Posterior vena cava (tissue), 2 donors: ENCODE measurements at regions not wholly inside any gene's neighbourhood (a gene's known extent, or its start where the extent isn't known, plus 50 kb on each side); places are given as distances from the start of the nearest gene placed in this dataset.

Experiments used
- DNase-seq: peaks from one replicate; pipeline ENCODE4 v3.0.0-alpha.2; 2020; ENCODE audit warnings: low spot score
- intact Hi-C, 2 donors: fragments of 100-400 bp; cut with DNase I; formaldehyde crosslinking; loops; one replicate each; pipeline versions ENCODE4 v1.14.1 to v1.14.2; 2022 to 2023
- donor health status: DM: yes; HTN: yes; CAD: no.
- donor health status: DM: yes; HTN: yes; CAD: no.

DNA sequence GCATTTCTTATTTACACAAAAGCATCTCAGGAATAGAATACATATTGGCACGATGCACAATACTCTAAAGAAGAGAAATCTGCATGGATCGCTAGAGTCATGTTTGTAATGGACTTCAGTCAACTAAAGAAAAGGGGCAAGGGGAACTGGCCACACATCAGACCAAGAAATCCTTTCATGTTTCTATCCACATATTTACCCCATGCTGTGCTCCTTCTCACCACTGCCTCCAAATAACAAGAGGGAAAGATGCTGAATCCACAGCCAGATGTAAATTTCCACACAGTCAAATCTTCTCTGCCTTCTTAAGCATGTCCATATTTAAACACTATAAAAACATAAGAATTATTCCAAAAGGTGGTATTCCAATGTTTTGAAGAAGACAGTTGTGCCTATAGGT, 67.6 kb downstream of the COX18 start:
- DNase-seq, result no peak
- intact Hi-C loops, result no loop called here

DNA sequence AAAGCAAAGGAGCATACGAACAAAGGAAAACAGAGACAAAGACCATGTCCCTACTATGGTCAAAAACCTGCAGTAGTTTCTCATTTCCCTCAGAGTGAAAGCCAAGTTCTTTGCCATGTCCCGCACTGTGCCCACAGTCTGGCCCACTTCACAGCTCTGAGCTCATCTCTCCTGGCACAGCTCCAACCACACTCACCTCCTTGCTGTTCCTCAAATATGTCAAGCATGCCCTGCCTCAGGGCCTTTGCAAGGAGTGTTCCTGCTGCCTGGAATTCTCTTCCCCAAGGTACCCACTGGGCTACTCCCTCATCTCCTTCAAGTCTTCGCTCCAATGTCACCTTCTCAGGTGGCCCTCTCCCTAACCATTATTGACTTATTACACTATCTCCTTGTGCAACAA, 72.1 kb downstream of the COX18 start:
- intact Hi-C loops, result no loop called here
- no peak for DNase-seq

DNA sequence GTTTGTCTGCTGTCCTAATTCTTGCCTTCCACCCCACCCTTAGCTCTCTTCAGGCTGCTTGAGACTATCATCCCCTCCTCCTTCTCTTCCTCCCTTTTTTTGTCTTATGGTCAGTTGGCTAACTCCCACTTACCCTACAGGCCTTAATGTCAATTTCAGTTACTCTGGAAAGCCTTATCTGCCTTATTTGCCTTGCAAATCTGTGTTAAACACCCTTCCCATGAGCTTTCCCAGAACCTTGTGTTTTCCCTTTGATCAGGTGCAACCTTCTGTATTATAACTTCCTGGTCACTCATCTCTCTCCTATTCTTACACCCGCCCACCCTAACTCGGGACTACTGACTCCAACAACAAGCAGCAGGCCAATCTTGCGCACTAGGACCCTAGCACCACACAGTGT, 74.8 kb downstream of the COX18 start:
- intact Hi-C loops, result no loop called here
- no peak for DNase-seq

DNA sequence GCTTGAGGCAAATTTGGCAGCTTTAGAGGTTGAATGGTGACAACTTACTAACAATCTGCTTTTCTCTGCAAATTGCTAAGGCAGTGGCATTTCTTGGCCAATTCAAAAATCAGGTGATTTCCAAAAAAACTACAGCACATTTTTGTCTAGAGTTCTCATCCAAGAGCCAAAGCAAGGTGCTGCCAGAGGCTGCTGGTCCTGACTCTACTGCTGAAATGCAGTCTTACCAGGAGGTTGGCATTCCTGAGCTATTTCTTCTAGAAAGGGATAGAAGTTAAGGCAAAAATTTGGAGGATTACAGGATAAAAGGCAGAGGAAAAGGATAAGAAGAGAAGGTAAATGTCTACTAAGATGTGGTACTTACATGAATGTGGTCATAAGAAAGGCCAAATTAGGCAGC, 75.6 kb downstream of the COX18 start:
- no peak for DNase-seq
- intact Hi-C loops, result no loop called here

DNA sequence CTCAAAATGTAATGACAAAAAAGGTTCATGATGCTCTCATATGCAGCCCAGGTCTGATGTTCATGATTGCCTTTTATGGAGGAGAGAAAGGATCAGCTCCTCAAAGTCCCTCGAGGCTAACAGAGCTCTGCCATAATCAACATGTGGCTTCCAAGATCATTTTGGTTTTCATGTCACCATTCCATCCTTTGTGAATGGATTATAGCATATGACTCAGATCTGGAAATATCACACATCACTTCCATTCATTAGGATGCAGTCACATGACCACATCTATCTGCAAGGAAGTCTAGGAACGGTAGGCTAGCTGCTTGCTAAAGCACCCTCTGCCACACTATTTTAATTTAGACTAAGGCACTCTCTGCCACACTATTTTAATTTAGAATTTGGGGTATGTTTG, 77.6 kb downstream of the COX18 start:
- intact Hi-C loops, result no loop called here

DNA sequence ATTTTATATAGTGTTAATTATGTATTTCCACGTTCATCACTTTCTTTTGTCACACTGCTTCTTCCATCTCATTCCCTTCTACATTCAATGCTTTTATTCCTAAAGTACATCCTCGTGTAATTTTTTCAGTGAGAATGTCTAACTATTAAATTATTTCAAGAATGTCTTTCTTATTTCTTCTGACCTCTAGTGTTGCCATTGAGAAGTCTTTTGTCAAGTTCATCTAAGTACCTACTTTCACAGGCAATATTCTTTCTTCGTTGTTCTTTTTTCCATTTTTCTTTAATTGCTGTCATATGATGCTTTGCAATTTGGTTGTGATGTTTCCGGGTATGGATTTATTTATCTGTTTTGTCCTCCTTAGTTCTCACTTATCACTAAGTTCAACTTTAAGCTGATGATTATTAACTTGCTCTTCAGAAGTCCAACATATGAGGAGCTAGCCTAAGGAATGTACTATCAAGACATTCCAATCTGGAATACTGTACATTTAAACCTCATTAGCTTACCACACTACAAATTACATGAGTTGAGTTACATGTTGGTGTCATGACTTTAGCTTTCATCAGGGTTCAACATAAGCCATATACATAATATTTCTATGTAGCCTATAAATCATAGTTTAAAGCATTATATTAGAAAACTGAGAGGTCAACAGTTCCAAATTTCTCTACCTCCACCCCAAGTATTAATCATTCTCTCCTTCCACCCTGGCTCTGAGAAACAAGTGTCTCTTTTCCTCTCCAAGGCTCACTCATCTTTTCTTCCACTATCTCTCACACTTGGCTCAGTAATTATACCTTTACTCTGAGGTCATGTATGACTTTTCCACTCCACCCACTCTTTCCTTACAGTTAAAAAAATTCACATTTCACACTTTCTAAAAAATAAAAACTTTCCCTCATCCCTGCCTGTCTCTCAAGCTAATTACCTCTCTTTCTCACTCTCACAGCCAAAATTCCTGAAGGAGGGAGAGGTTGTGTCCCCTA, 81.5 kb downstream of the COX18 start:
- intact Hi-C loops, result no loop called here
- no peak for DNase-seq

More for the DNA sequence above, 77.6 kb downstream of the COX18 start:
- no peak for DNase-seq

DNA sequence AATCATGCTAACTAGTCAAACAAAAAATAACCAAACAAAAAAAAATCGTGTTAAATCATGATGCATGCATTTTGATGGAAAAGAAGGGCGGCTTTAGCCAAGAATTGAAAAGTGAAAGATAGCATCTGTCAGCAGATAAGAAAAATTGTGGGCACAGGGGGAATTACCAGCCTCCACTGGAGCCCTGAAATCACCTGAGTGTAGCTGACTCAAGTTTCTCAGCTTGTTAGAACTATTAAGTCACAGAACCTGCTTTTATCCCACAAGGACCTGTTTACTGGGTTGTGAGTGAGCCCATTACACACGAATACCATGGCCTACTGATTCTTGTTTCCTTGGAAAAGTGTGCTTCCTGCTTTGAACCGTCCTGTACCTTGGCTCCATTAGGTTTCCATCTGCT, 85.2 kb downstream of the COX18 start:
- DNase-seq, result no peak
- intact Hi-C loops, result no loop called here

DNA sequence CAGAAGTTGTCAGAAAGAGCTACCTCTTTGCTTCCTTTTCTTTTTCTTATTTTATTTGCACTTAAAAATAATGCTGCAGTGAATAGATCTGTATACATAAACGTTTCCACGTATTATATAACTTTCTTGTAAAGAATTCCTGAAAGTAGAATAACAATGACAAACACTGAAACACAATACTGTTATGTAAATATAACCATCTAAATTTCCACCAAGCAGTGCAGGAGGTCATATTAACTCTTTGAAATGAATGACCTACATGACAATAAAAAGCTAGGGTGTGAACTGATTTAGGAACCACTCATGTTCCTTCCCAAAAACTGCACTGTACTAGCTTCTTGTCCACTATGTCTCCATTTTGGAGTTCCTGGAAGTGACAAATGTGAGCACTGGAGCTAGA, 85.8 kb downstream of the COX18 start:
- DNase-seq, result no peak
- intact Hi-C loops, result no loop called here

DNA sequence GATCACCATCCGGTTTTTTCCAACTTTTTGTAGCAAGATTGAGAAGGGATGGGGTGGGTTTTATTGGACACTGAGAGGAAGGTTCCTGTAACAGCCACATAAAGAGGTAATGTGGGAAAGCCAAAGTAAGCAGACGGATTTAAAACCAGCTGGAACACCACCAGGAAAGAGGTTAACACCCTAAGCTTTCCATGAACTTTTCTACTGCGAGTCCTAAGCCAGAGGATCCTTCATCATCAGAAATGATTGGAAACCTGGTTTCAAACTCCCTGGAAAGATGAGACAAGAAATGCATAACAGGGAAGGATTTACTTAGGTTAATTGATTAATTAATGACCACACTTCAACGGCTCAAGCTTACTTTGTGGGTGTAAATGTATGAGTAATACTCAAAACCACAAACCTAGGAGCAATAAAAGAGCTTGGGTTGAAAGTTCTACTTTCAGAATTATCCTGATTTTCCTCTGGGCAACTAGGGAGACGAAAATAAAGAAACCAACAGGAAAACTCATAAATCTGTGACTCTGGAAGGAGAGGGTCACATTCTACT, 91.5 kb downstream of the COX18 start:
- DNase-seq, result no peak
- intact Hi-C loops, result no loop called here

DNA sequence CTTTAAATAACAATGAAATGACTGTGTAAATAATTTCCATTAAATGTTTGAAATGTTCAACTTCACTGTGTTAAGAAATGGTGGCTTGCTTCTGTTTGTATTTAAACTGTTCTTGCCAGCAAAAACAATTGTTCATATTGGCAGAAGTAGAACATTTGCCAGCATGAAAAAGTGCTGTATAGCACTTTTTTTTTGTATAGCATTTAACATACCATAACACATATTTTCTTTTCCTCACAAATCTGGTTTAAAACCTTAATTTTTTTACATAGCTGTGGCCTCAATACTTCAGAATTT, 94.1 kb downstream of the COX18 start:
- intact Hi-C loops, result no loop called here
- no peak for DNase-seq

DNA sequence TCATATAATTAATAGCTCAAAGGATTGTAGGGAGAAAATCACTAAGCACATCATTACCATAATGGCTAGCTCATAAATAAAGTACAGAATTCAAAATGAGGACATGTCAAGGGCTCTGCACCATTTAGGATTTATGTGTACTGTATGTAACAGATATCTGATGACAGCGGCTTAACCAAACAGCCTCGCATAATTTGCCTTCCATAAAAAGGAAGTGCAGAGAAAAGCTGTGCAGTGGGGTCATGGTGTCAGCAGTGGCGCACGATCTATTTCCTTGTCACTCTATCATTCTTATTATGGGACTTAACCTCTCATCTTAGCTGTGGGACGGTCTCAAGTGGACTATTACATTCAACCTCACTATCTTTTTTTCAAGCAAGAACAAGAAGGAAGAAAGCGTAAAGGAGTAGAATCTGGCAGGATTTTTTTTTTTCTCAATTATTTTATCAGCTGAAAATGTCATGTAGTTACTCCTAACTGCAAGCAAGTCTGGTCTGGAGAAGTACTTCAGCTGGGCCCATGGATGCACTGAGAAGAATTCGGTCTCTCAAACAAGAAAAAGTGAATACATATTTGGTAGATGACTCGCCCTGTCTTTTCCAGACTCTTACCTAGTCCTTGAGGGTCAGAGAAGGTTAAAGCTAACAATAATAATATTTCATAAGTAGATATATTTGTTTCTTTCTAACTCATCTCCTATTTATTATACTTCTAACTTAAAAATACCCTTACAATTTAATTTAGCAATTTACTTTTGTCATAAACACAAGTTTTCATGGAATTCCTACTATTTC, 94.6 kb downstream of the COX18 start:
- intact Hi-C loops, result no loop called here
- DNase-seq, result no peak

DNA sequence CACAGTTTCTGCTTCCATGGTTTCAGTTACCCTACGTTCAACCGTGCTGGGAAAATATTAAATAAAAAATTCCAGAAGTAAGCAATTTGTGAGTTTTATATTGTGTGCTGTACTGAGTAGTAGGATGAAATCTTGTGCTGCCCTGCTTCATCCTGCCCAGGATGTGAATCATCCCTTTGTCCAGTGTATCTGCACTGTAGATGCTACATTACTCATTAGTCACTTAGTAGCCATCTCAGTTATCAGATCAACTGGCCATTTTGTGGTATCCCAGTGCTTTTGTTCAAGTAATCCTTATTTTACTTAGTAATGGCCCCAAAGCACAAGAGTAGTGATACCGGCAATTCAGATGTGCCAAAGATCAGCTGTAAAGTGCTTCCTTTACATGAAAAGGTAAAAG, 97.9 kb downstream of the COX18 start:
- no peak for DNase-seq
- intact Hi-C loops, result no loop called here

DNA sequence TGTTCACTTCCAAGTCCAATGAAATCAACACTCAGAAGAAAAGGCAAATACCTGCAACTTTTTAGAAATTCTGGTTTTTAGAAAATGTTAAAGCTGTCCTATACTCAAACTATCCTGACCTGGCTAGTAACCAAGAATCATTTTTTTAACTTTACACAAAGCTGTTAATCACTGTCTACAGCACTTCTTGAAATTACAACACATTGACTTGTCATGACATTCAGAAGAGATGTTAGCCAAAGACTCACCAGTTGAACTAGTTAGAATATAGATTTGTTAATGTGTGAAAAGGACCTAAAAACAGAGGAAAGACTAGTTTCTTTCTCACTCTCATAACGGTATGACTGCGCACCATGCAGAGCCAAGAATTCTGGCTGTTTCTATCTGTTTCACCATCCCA, 98.8 kb downstream of the COX18 start:
- no peak for DNase-seq
- intact Hi-C loops, result no loop called here

DNA sequence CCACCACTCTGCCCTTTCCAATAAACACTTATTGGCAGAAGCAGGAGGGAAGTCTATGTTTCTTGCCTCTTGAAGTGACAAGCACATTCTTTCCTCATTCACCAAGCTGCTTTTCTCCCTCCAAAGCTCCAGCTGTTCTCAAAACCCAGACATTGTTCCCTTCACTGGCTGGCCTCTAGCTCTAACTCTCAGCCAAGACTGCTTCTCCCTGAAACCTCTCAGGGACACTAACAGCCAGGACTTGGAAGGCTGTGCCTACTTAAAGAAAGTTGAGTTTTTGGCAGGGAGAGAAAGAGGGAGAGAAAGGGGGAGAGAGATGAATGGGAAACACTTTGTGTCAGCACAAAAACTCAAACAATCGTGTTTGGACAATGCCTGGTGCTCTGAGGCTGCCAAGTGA, 99.5 kb downstream of the COX18 start:
- intact Hi-C loops, result no loop called here
- no peak for DNase-seq

DNA sequence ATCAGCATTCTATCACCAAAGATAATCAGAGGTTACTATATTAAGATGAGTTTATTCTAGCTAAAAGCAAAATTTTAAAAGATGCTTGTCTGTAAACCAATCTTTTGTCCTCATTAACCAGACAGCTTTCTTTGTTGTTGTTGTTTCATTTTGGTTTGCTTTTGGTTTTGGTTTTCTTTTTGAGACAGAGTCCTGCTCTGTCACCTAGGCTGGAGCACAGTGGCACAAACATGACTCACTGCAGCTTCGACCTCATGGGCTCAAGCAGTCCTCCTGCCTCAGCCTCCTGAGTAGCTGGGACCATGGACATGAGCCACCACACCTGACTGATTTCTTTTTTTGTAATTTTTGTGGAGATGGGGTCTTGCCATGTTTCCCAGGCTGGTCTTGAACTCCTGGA, 102.9 kb downstream of the COX18 start:
- intact Hi-C loops, result no loop called here
- no peak for DNase-seq

DNA sequence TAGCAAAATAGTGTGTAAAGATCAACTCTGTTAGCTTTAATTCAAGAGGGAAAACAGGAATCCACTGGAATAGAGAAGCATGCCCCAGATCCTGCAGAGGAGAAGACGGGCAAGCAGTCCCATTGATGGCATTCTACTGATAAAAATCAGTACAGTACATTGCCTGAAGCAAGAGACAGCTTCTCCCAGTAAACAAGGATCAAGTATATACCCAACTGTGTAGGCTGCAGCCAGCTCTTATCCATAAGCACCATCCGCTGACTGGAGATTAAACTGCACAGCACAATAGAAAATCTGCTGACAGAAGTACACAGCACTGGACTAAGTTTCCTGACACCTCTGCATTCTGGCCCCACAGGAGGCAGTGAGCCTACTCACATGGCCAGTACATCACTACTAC, 110.1 kb downstream of the COX18 start:
- no peak for DNase-seq
- intact Hi-C loops, result no loop called here

DNA sequence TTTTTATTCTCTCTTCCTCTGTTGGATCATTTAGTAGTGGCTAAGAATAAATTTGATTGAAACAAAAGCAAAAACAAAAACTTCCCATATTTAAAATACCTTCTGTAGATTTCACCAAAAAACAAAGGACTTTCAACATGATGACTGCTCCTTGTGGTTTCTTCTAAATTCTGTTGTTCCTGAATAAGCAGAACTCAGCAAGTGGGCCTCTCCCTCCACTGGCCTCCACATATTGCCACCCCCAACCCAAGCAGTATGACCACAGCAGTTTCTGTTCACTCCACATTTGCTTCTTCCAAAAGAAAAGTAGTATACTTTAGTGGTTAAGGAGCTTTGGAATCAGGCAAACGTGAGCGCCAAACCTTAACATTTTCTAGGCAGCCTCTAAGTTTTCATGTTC, 114.7 kb downstream of the COX18 start:
- intact Hi-C loops, result no loop called here
- no peak for DNase-seq

DNA sequence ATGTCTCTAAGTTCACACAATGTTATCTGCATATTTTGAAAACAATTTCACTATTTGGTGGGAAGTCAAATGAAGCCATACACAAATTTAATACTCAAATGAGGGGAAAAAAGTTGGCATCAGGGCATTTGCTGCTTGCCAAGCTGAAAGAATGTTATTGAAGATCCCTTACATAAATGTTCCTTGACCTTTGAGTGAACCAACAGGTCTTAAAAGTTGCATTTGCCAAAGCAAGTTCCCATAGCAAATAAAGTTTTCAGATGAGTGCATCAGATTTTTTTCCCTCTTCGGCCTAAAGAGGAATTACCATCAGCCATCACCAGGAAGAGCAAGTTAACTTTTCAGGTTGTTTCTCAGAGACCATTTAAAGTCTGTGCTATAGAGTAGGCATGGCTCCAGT, 115.9 kb downstream of the COX18 start:
- intact Hi-C loops, result no loop called here
- DNase-seq, result no peak

DNA sequence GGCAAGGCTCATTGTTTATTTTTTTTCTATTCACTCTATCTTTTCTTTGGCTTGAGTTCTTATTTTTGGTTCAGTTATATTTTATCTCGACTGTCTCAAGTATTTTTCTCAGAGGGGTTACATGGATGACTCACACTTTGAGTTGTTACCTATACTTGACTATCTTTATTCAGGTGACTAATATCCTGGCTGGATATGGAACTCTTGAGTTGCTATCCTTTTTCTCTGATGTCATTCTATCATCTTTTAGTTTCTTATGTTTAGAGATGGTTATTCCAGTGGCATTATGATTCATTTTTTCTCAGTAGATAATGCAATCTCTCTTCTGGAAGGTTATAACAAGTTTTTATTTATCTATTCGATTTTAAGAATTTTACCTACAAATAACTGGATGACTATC, 117.9 kb downstream of the COX18 start:
- DNase-seq, result no peak
- intact Hi-C loops, result no loop called here

DNA sequence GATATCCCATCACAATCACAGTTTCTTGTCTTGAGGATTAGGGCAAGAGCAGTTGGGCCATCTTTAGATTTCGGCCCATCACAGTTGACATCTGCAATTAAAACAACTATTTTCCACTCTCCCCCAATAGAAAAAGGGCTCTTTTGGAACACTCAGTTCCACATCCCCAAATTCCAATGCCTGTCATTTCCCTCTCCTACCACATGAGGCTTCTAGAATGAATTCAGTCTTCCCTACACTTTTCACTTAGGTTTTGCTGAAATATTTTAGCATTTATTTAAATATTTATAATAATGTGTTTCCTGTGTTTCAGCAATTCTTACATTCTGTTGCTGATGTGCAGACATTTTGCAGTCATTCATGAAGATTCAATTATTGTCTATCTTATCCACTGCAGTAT, 118.4 kb downstream of the COX18 start:
- no peak for DNase-seq
- intact Hi-C loops, result no loop called here

DNA sequence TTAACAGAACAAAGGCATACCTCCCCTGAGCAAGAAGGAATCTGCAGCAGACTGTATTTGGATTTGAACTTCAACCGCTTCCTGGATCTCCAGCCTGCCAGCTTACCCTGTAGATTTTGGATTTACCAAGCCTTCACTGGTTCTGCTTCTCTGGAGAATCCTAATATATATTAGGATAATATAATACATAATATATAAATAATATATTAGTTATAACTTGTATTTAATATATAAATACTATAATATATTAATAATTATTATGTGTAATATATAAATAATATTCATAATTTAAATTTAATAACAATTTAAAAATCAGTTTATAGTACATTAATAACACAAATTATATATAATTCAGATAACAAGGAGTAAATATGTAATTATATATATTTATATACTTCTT, 121.4 kb downstream of the COX18 start:
- no peak for DNase-seq
- intact Hi-C loops, result no loop called here
